K562 (cell line): ENCODE measurements at regions not wholly inside any gene's neighbourhood (a gene's known extent, or its start where the extent isn't known, plus 50 kb on each side); places are given as distances from the start of the nearest gene placed in this dataset.

Source experiments
- ATAC-seq: fragments of 200-7000 bp; cut with Tn5 transposase; 3 replicates; pipeline ENCODE4 v1.9.1; 2020; ENCODE audit warnings: moderate library complexity
- BruUV-seq: library from RNA; stranded (reverse); fragments of 400-500 nt; replicated peaks from 2 replicates; lab custom pipeline; 2021; lab: Mats Ljungman, UMichigan
- CTCF ChIA-PET: fragments of 300-600 bp; formaldehyde crosslinking; extraction: SDS; loops from one replicate; lab custom pipeline; 2021; ENCODE audit warnings: low intra/inter-chr PET ratio; lab: Yijun Ruan, JAX
- POLR2A ChIA-PET: fragments of 300-600, 350-650 bp; sonication (Branson Sonifier 250); formaldehyde crosslinking; extraction: SDS; loops from one replicate; lab custom pipeline; 2021; ENCODE audit warnings: antibody characterized with exemption, inconsistent platforms; lab: Yijun Ruan, JAX
- DNase-seq, 4 experiments: peaks; one replicate each; pipeline versions ENCODE4 v3.0.0 to v3.0.0-alpha.2; 2011 to 2018; ENCODE audit warnings: low spot score in 3 of 4, mixed read lengths in 3 of 4; ENCODE audit errors: extremely low read depth in 1 of 4
- FAIRE-seq: peaks from 2 replicates; lab custom pipeline; 2011; peaks lifted over from hg19 to GRCh38; lab: Jason Lieb, UNC
- H2AFZ ChIP-seq: 2 replicates; pipeline ENCODE4 v1.6.0; 2011; ENCODE audit warnings: low read depth, low read length, control low read depth, inconsistent platforms
- H3K27ac ChIP-seq: fragments of 200-600 bp; 3 replicates; pipeline ENCODE4 v1.8.0; 2011; ENCODE audit warnings: low read depth, mild to moderate bottlenecking, control low read depth, inconsistent platforms, low read length, moderate library complexity, mixed read lengths; ENCODE audit errors: extremely low read depth
- H3K27me3 ChIP-seq, 2 experiments: fragments of 300-600 bp in 1 of 2; 2 replicates in 1 of 2; 3 replicates in 1 of 2; pipeline versions ENCODE4 v1.6.0 to v1.8.0; 2011; ENCODE audit warnings: inconsistent platforms in 2 of 2, low read length in 2 of 2, mild to moderate bottlenecking in 1 of 2, mixed read lengths in 1 of 2, moderate library complexity in 1 of 2; ENCODE audit not compliant: control insufficient read depth in 2 of 2, insufficient read depth in 2 of 2
- H3K36me3 ChIP-seq: fragments of 300-600 bp; 3 replicates; pipeline ENCODE4 v1.8.0; 2011; ENCODE audit warnings: mild to moderate bottlenecking, low read length, inconsistent platforms; ENCODE audit not compliant: control insufficient read depth, insufficient read depth
- H3K4me1 ChIP-seq, 2 experiments: fragments of 200-600 bp in 1 of 2; replicated peaks in 1 of 2; 2 replicates in 1 of 2; 3 replicates in 1 of 2; pipeline versions ENCODE4 v1.5.1 to v1.8.0; 2011; ENCODE audit warnings: inconsistent platforms in 2 of 2, low read length in 2 of 2, mild to moderate bottlenecking in 1 of 2, mixed read lengths in 1 of 2, moderate library complexity in 1 of 2; ENCODE audit not compliant: control insufficient read depth in 2 of 2, insufficient read depth in 2 of 2
- H3K4me2 ChIP-seq: 2 replicates; pipeline ENCODE4 v1.6.1; 2011; ENCODE audit warnings: low read length, control low read depth, inconsistent platforms, mixed read lengths; ENCODE audit not compliant: insufficient read depth
- H3K4me3 ChIP-seq: fragments of 200-600 bp; sonication (generic), shearing (Covaris generic); 2 replicates; pipeline ENCODE4 v1.5.1; 2016; ENCODE audit warnings: control low read depth, inconsistent platforms
- H3K79me2 ChIP-seq: fragments of 200-600 bp; 3 replicates; pipeline ENCODE4 v1.8.0; 2011; ENCODE audit warnings: low read length, inconsistent platforms; ENCODE audit not compliant: control insufficient read depth, insufficient read depth
- H3K9ac ChIP-seq, 2 experiments: 2 replicates each; pipeline versions ENCODE4 v1.6.0 to v1.6.1; 2011; ENCODE audit warnings: low read depth in 2 of 2, low read length in 2 of 2, control low read depth in 1 of 2, inconsistent platforms in 1 of 2, mild to moderate bottlenecking in 1 of 2, mixed read lengths in 1 of 2; ENCODE audit not compliant: insufficient read depth in 1 of 2
- H3K9me1 ChIP-seq: one replicate; pipeline ENCODE4 v1.6.0; 2011; ENCODE audit warnings: inconsistent platforms, mild to moderate bottlenecking, low read length, moderate library complexity; ENCODE audit not compliant: control insufficient read depth, insufficient read depth
- H3K9me3 ChIP-seq: replicated peaks from 2 replicates; pipeline ENCODE4 v1.5.1; 2011; ENCODE audit warnings: low read depth, low read length, inconsistent platforms; ENCODE audit not compliant: control insufficient read depth, insufficient read depth
- H4K20me1 ChIP-seq: replicated peaks from 2 replicates; pipeline ENCODE4 v1.6.1; 2011; ENCODE audit warnings: low read length, inconsistent platforms, mixed read lengths; ENCODE audit not compliant: control insufficient read depth, insufficient read depth
- CREB1 ChIP-seq, 2 experiments: sonication (generic) in 1 of 2; formaldehyde crosslinking in 1 of 2; IDR thresholded peaks; 2 replicates each; pipeline versions ENCODE4 v1.6.1 to v1.8.0; 2012 to 2022; ENCODE audit warnings: inconsistent platforms in 1 of 2, mild to moderate bottlenecking in 1 of 2, missing genetic modification reagents in 1 of 2, moderate library complexity in 1 of 2
- DACH1 ChIP-seq: fragments of 450-650 bp; IDR thresholded peaks from 2 replicates; pipeline ENCODE4 v1.6.1; 2018; ENCODE audit not compliant: partially characterized antibody
- HSF4 ChIP-seq: fragments of 250-450 bp; sonication (Bioruptor Pico); IDR thresholded peaks from 2 replicates; pipeline ENCODE4 v2.1.2; 2022; ENCODE audit warnings: mild to moderate bottlenecking, moderate library complexity, borderline replicate concordance
- JUNB ChIP-seq: fragments of 450-650 bp; formaldehyde crosslinking; conservative IDR thresholded peaks from 2 replicates; pipeline ENCODE4 v1.4.0; 2020; ENCODE audit warnings: mild to moderate bottlenecking
- KDM4B ChIP-seq, 2 experiments: fragments of 450-650 bp in 1 of 2; sonication (generic) in 1 of 2; IDR thresholded peaks; 2 replicates each; pipeline ENCODE4 v1.6.1; 2016 to 2017; ENCODE audit warnings: borderline replicate concordance in 2 of 2, antibody characterized with exemption in 1 of 2, low read depth in 1 of 2, mild to moderate bottlenecking in 1 of 2
- ZNF124 ChIP-seq: sonication (generic); formaldehyde crosslinking; IDR thresholded peaks from 2 replicates; pipeline ENCODE4 v1.8.1; 2022; ENCODE audit warnings: missing genetic modification reagents
- ZNF79 ChIP-seq: fragments of 250-450 bp; sonication (Bioruptor Pico); IDR thresholded peaks from 2 replicates; pipeline ENCODE4 v1.4.0; 2020; ENCODE audit warnings: low read depth, mild to moderate bottlenecking, moderate library complexity
- WGBS: fragments of 100-300 bp; shearing (Covaris generic); methylation state at CpG from one replicate; pipeline ENCODE4 v1.1.6; 2016; ENCODE audit warnings: low coverage, mixed read lengths; ENCODE audit not compliant: insufficient coverage; ENCODE audit errors: missing lambda C conversion rate; 5-methylcytosine and 5-hydroxymethylcytosine counted together
- in situ Hi-C: fragments of 300-500 bp; cut with MboI; formaldehyde crosslinking; loops from 4 replicates; pipeline ENCODE4 v1.15.0; 2018; ENCODE audit warnings: inconsistent platforms, mixed read lengths
- intact Hi-C: fragments of 100-400 bp; cut with micrococcal nuclease; formaldehyde crosslinking; loops from 2 replicates; pipeline ENCODE4 v1.14.2; 2022

DNA sequence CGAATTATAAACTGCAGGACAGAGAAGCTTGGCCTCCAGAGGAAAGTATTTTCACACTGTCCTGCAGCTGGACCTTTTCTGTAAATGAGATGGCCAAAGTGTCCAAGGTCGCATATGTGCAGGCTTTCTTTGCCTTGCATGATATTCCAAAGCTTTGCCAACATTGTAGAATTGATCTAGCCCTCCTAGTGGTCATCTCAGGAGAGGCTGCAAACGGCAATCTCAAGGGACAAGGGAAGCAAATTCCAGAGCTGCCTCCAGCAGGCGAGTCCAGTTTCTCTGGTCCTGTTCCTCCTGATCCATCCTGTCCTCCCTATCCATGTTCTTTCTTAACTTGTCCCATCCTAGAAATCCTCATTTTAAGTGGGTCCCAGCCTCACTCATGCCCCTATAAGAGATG lies 373.4 kb upstream of the PCDH15 start (continued):
- no peak for TF ChIP-seq ZNF124 (CRISPR knock-in tag)
- TF ChIP-seq, all 486 proteins: peak for 0

GRCh38 chr10:55169493-55169892 lies 368.5 kb upstream of the PCDH15 start:
- TF ChIP-seq KDM4B (IDR thresholded peaks at IDR 0.05; ENCODE audit: borderline replicate concordance in 2 of 2, low read depth in 1 of 2), result no peak
- no peak for TF ChIP-seq HSF4
- no peak for TF ChIP-seq JUNB (CRISPR knock-in tag)
- no peak overlapping the region for H2AFZ ChIP-seq
- no peaks in the 10 kb centered on the region for H3K79me2 ChIP-seq
- no peak overlapping the region for H3K9ac ChIP-seq
- no peaks in the 10 kb centered on the region for H4K20me1 ChIP-seq
- no peak overlapping the region for H3K27ac ChIP-seq
- H3K4me1 ChIP-seq, result no peaks in the 10 kb centered on the region
- H3K27me3 ChIP-seq, result no peaks in the 10 kb centered on the region
- DNase-seq (no peak), FAIRE-seq (no peak), ATAC-seq (no peak)
- H3K9me3 ChIP-seq, result no peaks in the 10 kb centered on the region
- in situ Hi-C loops (no loop called here), intact Hi-C loops (no loop called here)
- no peak overlapping the region for H3K4me3 ChIP-seq
- H3K4me2 ChIP-seq, result no peak overlapping the region
- WGBS, result 0% methylated on average over 1 of the region's 1 CpG
- BruUV-seq, result no TSS peak
- no peaks in the 10 kb centered on the region for H3K36me3 ChIP-seq
- H3K9me1 ChIP-seq, result no peaks in the 10 kb centered on the region
- ChIA-PET CTCF (no interaction called here), POLR2A (no interaction called here)

GRCh38 chr10:55168343-55168742 lies 367.3 kb upstream of the PCDH15 start:
- FAIRE-seq (no peak), ATAC-seq (no peak), DNase-seq (no peak)
- CTCF ChIA-PET, result no interaction called here
- Histone ChIP-seq H3K4me2 (no peak overlapping the region), H3K4me3 (no peak overlapping the region), H3K27me3 (no peaks in the 10 kb centered on the region), H3K9ac (no peak overlapping the region), H4K20me1 (no peaks in the 10 kb centered on the region), H3K9me3 (no peaks in the 10 kb centered on the region), H3K27ac (no peak overlapping the region), H3K4me1 (no peaks in the 10 kb centered on the region), H3K36me3 (no peaks in the 10 kb centered on the region), H2AFZ (no peak overlapping the region), H3K9me1 (no peaks in the 10 kb centered on the region), H3K79me2 (no peaks in the 10 kb centered on the region)
- TF ChIP-seq ZNF79 (CRISPR knock-in tag) (no peak), CREB1 (IDR thresholded peaks at IDR 0.05) (no peak), CREB1 (CRISPR knock-in tag; IDR thresholded peaks at IDR 0.05) (no peak), DACH1 (no peak)
- POLR2A ChIA-PET, result no interaction called here
- in situ Hi-C loops (no loop called here), intact Hi-C loops (no loop called here)
- no TSS peak for BruUV-seq
- 17% methylated on average over 1 of the region's 1 CpG for WGBS
